ENCODE measurements at regions not wholly inside any gene's neighbourhood (a gene's known extent, or its start where the extent isn't known, plus 50 kb on each side); places are given as distances from the start of the nearest gene placed in this dataset.

- no peaks in the 10 kb centered on the region for H3K27me3 Mint-ChIP-seq
- H3K4me1 Mint-ChIP-seq (ENCODE audit: low read depth) = peaks cover 27% of the 10 kb centered on the region
- H3K4me3 Mint-ChIP-seq (ENCODE audit: low read depth) = no peak overlapping the region
- TF ChIP-seq, protein P1, sequence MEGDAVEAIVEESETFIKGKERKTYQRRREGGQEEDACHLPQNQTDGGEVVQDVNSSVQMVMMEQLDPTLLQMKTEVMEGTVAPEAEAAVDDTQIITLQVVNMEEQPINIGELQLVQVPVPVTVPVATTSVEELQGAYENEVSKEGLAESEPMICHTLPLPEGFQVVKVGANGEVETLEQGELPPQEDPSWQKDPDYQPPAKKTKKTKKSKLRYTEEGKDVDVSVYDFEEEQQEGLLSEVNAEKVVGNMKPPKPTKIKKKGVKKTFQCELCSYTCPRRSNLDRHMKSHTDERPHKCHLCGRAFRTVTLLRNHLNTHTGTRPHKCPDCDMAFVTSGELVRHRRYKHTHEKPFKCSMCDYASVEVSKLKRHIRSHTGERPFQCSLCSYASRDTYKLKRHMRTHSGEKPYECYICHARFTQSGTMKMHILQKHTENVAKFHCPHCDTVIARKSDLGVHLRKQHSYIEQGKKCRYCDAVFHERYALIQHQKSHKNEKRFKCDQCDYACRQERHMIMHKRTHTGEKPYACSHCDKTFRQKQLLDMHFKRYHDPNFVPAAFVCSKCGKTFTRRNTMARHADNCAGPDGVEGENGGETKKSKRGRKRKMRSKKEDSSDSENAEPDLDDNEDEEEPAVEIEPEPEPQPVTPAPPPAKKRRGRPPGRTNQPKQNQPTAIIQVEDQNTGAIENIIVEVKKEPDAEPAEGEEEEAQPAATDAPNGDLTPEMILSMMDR (IDR thresholded peaks at IDR 0.05; ENCODE audit: unreplicated experiment) = no peak
- DNase-seq (ENCODE audit: low spot score, unreplicated experiment) = no peak
- H3K36me3 Mint-ChIP-seq (ENCODE audit: insufficient read depth) = no peaks in the 10 kb centered on the region
- no peaks in the 10 kb centered on the region for H3K9me3 Mint-ChIP-seq (ENCODE audit: low read depth)
- no peak overlapping the region for H3K27ac Mint-ChIP-seq
Observed at GRCh38 chr20:53800418-53800817, 206.8 kb upstream of the ZNF217 start.

- H3K4me1 Mint-ChIP-seq (ENCODE audit: low read depth) = peaks cover 25% of the 10 kb centered on the region
- no peaks in the 10 kb centered on the region for H3K27me3 Mint-ChIP-seq
- no peak for DNase-seq (ENCODE audit: low spot score, unreplicated experiment)
- H3K27ac Mint-ChIP-seq = no peak overlapping the region
- H3K9me3 Mint-ChIP-seq (ENCODE audit: low read depth) = no peaks in the 10 kb centered on the region
- no peaks in the 10 kb centered on the region for H3K36me3 Mint-ChIP-seq (ENCODE audit: insufficient read depth)
- no peak overlapping the region for H3K4me3 Mint-ChIP-seq (ENCODE audit: low read depth)
- TF ChIP-seq, protein P1 (IDR thresholded peaks at IDR 0.05; ENCODE audit: unreplicated experiment) = no peak
Observed at GRCh38 chr20:53797085-53797484, 203.4 kb upstream of the ZNF217 start.

- DNase-seq (ENCODE audit: low spot score, unreplicated experiment) = no peak
- no peak overlapping the region for H3K27ac Mint-ChIP-seq
- no peaks in the 10 kb centered on the region for H3K36me3 Mint-ChIP-seq (ENCODE audit: insufficient read depth)
- no peaks in the 10 kb centered on the region for H3K9me3 Mint-ChIP-seq (ENCODE audit: low read depth)
- no peaks in the 10 kb centered on the region for H3K27me3 Mint-ChIP-seq
- peaks cover 14% of the 10 kb centered on the region for H3K4me1 Mint-ChIP-seq (ENCODE audit: low read depth)
- TF ChIP-seq, protein P1 (IDR thresholded peaks at IDR 0.05; ENCODE audit: unreplicated experiment) = no peak
- H3K4me3 Mint-ChIP-seq (ENCODE audit: low read depth) = no peak overlapping the region
Observed at GRCh38 chr20:53795170-53795569, 201.5 kb upstream of the ZNF217 start.

- peaks cover 12% of the 10 kb centered on the region for H3K4me1 Mint-ChIP-seq (ENCODE audit: low read depth)
- H3K27ac Mint-ChIP-seq = no peak overlapping the region
- TF ChIP-seq, protein P1 (IDR thresholded peaks at IDR 0.05; ENCODE audit: unreplicated experiment) = no peak
- no peak for DNase-seq (ENCODE audit: low spot score, unreplicated experiment)
- H3K27me3 Mint-ChIP-seq = no peaks in the 10 kb centered on the region
- no peaks in the 10 kb centered on the region for H3K36me3 Mint-ChIP-seq (ENCODE audit: insufficient read depth)
- H3K4me3 Mint-ChIP-seq (ENCODE audit: low read depth) = no peak overlapping the region
- no peaks in the 10 kb centered on the region for H3K9me3 Mint-ChIP-seq (ENCODE audit: low read depth)
Observed at GRCh38 chr20:53794529-53795115, 201.0 kb upstream of the ZNF217 start.

DNA sequence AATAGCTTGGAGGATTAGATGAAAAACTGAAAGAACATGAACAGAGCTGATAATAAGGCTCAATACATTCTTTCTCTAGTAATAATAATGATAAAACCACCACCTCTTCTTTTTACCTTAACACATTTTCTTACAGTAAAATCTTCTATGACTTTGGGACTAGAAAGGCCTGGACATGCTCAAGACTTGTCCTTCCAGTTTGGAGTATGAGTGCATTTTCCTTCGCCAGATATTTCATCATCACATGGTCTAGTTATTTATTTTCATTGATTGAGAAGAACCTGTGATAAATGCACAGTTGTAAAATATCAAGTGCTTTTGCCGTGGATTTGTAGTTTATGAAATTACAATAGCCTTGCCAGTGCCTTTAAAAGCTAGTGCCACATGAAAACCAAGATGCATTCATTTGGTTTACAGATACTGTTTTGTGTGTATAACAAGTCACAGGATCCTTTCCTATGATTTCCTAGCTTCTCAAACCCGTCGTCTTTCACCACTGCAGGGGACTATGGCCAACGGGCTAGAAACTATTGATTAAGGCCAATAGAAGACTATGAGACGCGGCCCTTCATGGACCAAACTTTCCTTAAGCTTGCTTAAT lies 200.2 kb upstream of the ZNF217 start:
- Mint-ChIP-seq H3K27me3 (no peaks in the 10 kb centered on the region), H3K4me1 (ENCODE audit: low read depth) (peaks cover 7% of the 10 kb centered on the region), H3K27ac (no peak overlapping the region), H3K4me3 (ENCODE audit: low read depth) (no peak overlapping the region), H3K9me3 (ENCODE audit: low read depth) (no peaks in the 10 kb centered on the region), H3K36me3 (ENCODE audit: insufficient read depth) (no peaks in the 10 kb centered on the region)
- no peak for DNase-seq (ENCODE audit: low spot score, unreplicated experiment)
- TF ChIP-seq, protein P1 (IDR thresholded peaks at IDR 0.05; ENCODE audit: unreplicated experiment) = no peak

Measured in progenitor cell of endocrine pancreas (in vitro differentiated cells).